AG09309 (cell line): ENCODE measurements at regions not wholly inside any gene's neighbourhood (a gene's known extent, or its start where the extent isn't known, plus 50 kb on each side); places are given as distances from the start of the nearest gene placed in this dataset.

Experiments
- DNase-seq: peaks from one replicate; pipeline ENCODE4 v3.0.0-alpha.2; 2010; ENCODE audit warnings: low read depth
- H3K4me3 ChIP-seq: 2 replicates; pipeline ENCODE4 v1.5.1; 2011; ENCODE audit warnings: mild to moderate bottlenecking, low read depth, low read length, moderate library complexity; ENCODE audit not compliant: control insufficient read depth
- CTCF ChIP-seq: IDR thresholded peaks from 2 replicates; pipeline ENCODE4 v1.5.1; 2011; ENCODE audit warnings: mild to moderate bottlenecking, low read depth, low read length, inconsistent platforms; ENCODE audit not compliant: insufficient read depth, control insufficient read depth; ENCODE audit errors: missing control alignments

- no peak overlapping the region for H3K4me3 ChIP-seq
- peak; percentile 88 for DNase-seq
- TF ChIP-seq CTCF: no peak
Observed at GRCh38 chr5:158119961-158120723, 261.2 kb upstream of the CLINT1 start.

GRCh38 chr5:158117467-158118160 is 258.7 kb upstream of the CLINT1 start:
- TF ChIP-seq CTCF: no peak
- DNase-seq: no peak
- no peak overlapping the region for H3K4me3 ChIP-seq

- no peak for DNase-seq
- H3K4me3 ChIP-seq: no peak overlapping the region
- no peak for TF ChIP-seq CTCF
Observed at GRCh38 chr5:158116965-158117364, 258.0 kb upstream of the CLINT1 start.

- no peak for DNase-seq
- no peak overlapping the region for H3K4me3 ChIP-seq
- TF ChIP-seq CTCF: no peak
Observed at GRCh38 chr5:158115468-158115867, 256.5 kb upstream of the CLINT1 start.

- TF ChIP-seq CTCF: no peak
- no peak overlapping the region for H3K4me3 ChIP-seq
- DNase-seq: no peak
Observed at GRCh38 chr5:158108177-158108576, 249.2 kb upstream of the CLINT1 start.

GRCh38 chr5:158100373-158100888 is 241.5 kb upstream of the CLINT1 start:
- no peak for TF ChIP-seq CTCF
- DNase-seq: no peak
- H3K4me3 ChIP-seq: no peak overlapping the region
